NCI-H345 treated with DMSO at 0.1 percent for 48 hours (cell line): ENCODE measurements at regions not wholly inside any gene's neighbourhood (a gene's known extent, or its start where the extent isn't known, plus 50 kb on each side); places are given as distances from the start of the nearest gene placed in this dataset.
"Not testable (repeated sequence)": the region's sequence is repeated elsewhere in the genome, so short reads cannot be mapped to it uniquely, and the experiment has no call there.

ENCODE experiments used
- DNase-seq: peaks from one replicate; lab custom pipeline; 2025; ENCODE audit not compliant: unreplicated experiment; lab: John Stamatoyannopoulos, UW

DNA sequence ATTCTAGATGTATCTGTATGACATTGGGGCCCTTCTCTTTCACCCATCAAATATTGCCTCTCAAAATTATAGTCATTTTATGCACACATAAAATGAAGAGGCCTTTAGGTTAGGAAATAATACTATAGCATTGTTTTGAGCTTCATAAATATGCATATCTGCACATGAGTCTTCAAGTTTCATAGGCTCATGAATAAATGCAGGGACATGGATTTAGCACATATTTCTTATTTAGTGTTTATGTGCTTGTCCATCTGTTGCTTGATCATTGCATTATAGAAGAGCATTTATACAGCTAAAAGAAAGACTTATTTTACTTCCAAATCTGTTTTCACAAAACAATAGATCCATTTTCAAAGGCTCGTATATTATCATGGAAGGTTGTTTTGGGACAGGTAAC is 455.8 kb downstream of the EPM2A start:
- no peak for DNase-seq

DNA sequence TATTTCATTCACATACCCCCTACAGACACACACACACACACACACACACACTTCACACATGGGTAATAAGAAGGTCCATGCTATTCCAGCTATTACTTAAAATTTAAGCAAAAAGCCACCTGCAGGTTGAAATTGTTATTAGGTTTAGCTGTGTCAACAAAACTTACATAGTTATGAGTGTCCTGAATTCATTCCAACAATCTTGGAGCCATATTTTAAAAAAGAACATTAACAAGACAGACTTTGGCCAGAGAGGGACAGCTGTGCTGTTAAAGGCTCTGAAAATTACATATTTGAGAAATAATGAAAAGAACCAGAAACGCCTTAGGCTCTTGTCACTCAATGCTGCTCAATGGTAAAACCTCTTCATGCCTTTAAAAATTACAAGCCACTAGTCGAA is 455.3 kb downstream of the EPM2A start:
- no peak for DNase-seq

DNA sequence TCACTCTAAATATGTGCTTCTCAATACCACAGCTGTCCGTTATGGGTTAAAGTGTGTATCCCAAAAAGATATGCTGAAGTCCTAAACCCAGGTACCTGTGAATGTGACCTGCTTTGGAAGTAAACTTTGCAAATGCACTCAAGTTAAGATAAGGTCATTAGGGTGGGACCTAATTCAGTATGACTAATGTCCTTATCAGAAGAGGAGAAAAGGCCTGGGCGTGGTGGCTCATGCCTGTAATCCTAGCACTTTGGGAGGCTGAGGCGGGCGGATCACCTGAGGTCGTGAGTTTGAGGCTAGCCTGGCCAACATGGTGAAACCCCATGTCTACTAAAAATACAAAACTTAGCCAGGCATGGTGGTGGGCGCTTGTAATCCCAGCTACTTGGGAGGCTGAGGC is 452.1 kb downstream of the EPM2A start:
- DNase-seq: not testable (repeated sequence)

DNA sequence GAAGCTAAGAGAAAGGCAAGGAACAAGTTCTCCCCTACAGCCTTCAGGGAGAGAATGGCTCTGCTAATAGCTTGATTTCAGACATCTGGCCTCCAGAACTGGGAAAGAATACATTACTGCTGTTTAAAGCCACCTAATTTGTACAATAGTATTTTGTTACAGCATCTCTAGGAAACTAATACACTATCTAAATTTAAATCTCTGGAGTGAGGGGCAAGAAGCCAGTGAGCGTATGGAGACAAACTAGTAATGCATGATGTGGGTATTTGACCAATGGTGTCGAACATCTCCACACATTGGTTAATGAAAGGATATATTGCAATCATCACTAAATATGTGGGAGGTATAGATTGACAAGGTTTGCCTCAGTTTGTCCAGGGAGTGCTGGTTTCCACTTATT is 451.5 kb downstream of the EPM2A start:
- no peak for DNase-seq

DNA sequence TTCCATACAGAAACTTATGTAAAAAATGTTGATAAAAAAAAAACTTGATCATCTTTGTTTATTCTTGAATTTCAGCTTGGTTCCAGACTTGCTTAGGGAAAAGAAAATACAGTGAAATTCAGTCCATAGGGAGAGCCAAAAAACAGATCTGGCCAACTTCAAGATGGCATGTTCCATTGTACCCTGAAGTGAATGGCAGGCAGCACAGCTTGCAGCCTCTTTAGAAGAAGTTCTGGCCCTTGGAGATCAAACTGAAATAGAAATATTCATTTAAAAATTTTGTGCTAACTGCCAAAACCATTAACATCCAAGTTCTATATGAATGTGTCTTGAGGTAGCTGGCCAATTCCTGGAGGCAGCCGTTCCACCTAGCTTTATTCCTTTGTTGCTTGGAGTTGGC is 448.4 kb downstream of the EPM2A start:
- DNase-seq: no peak

DNA sequence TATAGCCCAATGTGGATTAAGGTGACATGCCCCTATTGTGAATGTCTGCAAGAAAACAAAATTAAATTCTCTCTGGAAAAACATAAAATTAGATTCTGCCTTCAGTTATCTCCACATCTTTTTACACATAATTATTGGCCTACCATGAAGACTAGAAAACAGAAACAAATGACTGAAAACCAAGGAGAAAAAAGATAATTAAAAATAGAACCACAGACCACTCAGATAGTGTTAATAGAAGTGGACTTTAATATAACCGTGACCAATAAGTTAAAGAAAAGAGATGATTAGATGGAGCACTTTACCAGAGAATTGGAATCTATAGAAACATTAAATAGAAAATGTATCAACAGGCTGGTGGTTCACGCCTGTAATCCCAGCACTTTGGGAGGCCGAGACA is 445.7 kb downstream of the EPM2A start:
- DNase-seq: no peak

DNA sequence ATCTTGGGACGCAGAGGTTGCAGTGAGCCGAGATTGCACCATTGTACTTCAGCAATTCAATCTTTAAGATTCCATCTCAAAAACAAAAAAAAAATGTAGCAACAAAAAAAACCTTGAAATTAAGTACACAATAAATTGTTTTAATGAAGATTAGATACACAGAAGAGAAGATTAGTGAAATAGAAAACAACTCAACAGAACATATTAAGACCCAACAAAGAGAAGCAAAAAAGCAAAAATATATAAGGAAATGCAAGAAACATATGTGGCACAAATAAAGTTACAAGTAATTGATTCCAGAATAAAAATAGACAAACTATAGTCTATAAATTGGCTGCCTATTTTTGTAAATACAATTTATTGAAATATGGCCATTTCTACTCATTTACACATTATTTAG is 445.2 kb downstream of the EPM2A start:
- DNase-seq: no peak

DNA sequence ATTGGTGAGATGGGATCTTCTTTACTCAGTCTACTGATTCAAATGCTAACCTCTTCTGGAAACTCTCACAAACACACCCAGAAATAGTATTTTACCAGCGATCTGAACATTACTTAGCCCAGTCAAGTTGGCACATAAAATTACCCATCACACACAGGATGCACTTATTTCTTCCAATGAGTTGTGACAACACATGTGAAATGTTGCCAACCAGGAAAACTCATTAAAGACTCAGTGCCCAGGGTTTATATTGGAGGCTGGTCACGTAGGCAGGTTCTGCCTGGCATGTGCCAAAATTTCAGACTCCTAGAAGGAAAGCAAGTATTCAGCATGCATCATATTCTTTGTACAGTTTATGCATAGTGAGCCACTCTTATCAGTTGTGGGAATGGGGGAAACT is 443.3 kb downstream of the EPM2A start:
- no peak for DNase-seq

DNA sequence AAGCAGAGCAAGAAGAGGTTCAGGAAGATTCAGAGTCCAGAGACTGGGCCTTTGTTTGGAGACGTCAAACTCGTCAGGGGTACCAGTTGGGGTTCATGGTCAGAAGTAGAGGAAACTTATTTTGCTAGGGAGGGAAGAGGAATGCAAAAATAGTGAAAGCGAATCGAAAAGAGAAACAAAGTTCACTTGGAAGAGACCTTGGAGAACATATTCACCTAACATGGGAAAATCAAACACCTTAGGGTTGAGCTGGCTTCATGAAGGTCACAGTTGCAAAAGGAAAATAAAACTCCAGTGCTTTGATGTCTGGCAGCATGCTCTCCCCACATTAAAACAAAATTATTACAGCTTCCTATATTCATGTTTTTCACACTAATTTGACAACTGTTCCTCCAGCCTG is 440.4 kb downstream of the EPM2A start:
- DNase-seq: no peak

DNA sequence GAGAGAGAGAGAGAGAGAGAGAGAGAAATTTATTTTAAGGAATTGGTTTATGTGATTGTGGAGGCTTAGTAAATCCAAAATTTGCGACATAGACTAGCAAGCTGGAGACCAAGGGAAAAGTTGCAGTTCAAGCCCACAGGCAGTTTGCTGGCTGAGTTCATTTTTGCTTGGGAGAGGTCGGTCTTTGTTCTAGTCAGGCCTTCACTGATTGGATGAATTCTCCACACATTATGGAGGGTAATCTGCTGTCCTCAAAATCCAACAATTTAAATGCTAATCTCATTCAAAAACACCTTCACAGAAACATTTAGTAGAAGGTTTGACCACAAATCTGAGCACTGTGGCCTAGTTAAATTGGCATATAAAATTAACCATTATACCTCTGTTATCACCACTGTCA is 439.6 kb downstream of the EPM2A start:
- DNase-seq: no peak

DNA sequence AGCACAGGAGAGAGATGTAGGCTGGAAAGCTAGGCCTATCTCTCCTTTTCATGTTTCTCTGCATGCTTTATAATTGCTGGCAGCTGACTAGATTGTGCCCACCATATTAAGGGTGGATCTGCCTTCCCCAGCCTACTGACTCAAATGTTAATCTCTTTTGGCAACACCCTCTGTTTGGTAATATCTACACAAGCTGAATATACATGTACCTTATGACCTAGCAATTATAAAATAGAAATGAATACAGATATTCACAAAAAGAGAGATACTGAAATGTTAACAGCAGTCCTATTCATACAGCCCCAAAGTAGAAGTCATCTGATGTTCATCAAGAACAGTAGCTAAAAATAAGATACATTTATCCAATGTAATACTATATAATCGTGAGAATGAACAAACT is 429.6 kb downstream of the EPM2A start:
- DNase-seq: no peak

DNA sequence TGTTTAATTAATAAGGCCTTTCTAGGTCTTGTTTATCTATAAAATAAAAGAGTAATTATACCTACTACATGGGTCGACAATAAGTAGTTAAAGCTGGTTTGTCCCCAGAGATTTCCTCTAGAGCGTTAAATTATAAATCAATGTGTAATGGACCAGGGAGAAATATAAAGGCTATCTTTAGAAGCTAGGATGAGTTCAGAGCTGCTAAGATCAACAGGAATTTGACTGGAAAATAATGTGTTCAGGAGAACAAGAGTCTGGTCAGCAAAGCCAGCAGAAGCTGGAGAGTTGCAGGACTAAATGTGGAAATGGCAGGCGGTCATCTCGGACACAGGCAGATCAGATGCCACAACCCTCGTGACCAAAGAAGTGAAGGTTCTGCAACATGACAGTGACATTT is 428.8 kb downstream of the EPM2A start:
- DNase-seq: no peak

DNA sequence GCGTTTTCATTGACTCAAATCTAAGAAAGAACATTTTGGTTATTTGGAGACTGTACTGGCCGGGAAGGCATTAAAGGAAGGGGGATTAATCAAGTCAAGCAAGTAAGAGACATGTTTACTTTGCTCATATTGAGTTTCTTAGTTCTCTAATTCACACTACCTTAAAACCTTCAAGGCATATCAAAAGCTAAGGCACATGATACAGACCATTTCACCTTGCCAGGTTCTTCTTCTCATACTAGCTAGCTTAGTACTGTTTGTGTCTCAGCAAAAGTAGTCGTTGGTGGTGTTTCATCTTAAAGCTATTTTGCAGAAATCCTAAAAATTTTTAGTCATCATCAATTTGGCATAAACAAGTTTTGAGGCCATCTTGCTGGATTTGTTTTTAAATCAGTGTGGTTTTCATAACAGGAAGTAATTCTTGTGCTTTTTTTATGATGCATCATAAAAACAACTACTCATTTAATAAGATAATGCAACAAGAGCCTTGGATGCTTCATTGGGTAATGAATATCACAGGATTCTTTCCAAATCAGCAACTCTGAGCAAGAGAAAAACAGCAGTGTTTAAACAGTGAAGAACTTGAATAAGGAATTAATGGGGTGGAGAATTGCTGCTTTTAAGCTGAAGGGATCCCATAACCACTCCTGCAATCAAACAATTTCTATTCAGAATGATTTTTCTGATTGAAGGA is 425.3 kb downstream of the EPM2A start:
- no peak for DNase-seq

DNA sequence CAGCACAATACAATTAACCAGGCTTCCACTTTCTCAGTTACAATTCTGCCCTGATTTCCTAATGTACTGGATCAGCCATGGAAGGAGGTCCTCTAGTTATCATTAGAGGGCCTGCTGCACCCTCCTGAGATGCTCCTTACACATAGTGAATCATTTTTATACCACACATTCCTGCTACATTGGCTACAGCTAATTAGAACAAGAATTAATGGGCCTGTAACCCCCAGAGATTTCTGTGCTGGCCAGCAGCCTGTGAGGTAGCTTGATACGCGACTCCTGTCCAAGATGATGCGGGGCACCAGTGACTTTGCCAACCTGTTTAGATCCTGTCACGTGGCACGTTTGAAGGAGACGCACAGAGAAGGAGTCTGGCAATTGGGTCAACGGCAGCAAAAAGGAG is 422.8 kb downstream of the EPM2A start:
- no peak for DNase-seq

DNA sequence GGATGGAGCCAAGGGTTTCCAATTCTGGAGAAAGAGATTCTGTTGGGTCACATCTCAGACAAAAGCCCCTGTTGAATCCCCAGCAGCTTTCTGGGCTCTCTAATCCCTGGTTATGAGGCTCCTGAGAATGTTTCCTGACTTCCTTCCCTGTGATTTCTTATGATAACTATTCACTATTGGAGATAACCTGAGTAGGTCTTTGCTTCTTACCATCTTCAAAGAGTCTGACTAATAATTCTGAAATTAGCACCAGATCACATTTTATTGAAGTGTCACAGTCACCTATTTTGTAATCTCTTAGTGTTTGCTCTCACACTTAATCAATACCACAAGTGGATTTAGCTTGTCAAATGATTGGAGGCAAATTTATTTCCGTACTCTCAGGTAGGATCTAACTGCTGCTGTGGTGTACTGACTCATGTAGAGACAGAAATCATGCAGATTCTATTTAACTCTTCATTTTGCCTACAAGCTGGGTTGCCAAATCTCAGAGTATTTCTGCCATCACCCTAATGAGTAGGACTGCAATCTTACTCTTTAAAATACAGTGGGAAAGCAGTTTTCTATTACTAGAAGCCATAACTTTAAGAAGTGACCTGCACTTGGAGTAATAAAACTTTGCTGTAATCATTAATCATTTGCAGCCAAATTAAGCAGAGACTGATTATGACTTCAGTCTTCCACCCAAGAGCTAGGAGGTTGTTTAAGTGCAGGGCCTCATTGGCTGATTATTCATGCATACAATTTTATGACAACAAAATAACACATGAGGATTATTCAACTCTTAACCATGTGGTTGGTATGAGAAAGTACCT is 422.1 kb downstream of the EPM2A start:
- no peak for DNase-seq

DNA sequence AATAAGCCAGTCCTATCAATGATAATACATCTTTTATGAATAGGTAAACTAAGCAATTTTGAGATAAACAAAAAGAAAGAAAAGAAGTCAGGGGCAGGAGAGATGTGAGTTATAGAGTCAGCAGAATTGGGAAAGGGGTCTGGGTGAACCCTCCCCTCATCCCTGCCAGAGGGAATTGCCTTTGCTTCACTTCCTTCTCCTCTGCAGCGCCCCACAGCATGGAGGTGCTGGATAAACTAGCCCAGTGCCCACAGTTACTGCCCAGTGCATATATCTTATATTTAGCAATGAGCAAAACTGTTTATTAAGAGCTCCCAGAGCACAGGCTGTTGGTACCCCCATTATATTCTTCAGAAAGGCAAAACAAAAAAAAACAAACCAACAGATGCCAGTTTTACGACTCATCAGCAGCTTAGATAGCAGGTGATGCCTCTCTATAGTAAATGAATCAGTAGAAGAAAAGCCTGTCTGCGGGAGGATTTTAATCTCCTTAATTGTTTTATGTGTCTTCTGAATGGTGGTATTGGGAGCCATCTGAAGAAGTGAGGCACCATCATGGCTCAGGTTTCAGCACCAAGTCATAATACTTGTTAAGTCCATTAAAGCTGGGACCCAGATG is 419.2 kb downstream of the EPM2A start:
- DNase-seq: no peak

DNA sequence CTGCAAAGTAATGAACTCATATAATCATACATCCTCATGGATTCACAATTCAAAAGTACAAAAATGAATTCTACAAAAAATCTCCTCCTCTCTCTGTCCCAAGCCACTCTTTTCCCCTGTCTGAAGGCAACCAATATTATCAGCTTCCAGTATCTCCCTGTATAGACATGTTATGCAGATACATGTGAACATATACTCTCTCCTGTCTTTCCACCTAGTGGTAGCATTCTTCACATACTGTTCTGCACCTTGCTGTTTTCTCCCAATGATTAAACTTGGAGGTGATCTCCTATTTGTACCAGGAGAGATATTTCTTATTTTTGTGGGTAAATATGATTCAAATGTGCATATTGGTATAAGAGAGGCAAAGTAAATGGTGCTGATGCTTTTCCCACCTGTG is 416.4 kb downstream of the EPM2A start:
- no peak for DNase-seq

DNA sequence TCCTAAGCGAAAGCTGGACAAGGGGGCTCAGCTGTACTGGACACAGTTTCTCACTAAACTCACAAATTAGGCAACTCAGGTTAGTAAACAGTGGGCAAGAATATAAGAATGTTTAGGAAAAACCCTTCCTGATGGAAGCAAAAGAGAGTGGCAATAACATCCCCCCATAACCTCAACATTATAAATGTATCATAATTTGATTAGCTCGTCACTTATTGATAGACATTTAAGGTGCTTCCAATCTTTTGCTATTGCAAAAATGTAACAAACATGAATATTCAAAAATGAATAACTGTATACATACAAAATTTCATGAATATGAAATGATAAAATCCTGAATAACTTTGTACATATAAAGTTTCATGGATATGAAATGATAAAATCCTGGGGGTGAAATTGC is 415.7 kb downstream of the EPM2A start:
- DNase-seq: no peak

DNA sequence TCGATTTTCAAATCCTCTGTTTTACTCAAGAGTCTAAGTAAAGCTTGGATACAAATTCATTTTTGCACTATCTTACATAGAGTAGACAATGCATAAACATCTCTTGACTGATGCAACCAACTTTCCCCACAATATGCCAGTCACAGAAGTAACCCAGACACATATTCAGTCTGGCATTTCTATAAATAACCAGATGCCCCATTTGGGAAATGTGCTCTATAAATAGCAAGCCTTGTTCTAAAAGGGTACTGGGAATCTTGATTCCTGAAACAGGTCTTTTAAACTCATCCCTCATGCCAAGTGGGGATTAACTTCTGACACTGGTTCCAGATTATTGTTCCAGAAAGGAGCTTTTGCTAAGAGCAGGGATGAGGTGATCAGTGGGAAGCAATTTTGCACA is 411.7 kb downstream of the EPM2A start:
- no peak for DNase-seq

DNA sequence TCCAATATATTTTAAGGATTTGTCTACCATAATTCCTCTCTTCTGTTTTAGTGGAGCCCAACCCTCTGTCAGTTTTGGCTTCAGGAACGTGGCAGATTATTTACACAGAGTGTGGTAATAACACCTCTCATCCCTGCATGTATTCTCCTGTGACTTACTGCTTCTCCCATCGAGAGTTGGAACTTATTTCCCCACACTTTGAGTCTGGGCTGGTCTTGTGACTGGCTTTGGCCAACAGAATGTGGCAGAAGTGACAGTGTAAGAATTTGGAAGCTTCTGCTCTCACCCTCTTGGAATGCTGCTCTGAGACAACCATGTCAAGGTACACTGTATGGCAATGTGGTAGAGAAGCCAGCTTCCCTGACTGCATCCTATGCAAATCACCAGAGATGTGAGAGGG is 407.7 kb downstream of the EPM2A start:
- DNase-seq: no peak

DNA sequence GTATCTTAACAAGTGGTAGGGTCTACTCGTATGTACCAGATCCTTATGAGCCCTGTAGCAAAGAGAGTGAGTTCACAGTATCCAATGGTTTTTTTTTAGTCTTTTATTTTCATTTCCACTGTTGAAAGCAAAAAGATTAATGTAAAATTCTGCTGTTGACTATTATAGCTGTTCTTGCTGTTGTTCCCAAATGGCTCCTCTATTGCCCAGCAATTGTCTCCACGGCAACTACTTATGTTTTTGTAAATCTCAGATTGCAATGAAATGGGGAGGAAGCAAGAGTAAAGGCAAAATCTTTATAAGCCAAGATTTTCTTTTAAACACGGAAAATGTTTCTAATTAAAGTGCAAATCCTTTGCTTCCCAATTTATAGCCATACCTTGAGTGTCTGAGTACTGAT is 406.1 kb downstream of the EPM2A start:
- DNase-seq: no peak

DNA sequence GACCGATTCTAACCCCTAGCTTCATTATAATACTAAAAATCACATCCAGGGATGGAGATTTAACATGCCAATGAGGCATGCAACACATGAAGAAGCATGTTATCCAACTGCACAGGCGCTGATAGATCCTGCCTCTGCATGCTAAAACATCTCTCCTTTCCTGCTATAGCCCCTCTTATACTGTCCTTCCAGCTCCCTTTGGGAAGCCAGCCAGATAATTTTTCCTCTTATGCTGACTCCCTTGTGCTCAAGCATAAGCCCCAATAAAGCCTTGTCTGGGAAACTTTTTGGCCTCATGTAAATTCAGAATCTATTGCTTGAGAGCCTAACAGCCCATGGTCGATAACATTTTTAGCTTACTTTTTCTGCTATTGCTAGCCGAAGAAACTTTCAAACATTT is 404.3 kb downstream of the EPM2A start:
- no peak for DNase-seq
